ENCODE measurements at regions not wholly inside any gene's neighbourhood (a gene's known extent, or its start where the extent isn't known, plus 50 kb on each side); places are given as distances from the start of the nearest gene placed in this dataset.

GRCh38 chr1:106222403-106222802 is 834.1 kb upstream of the PRMT6 start:
- H3K23me2 ChIP-seq (ENCODE audit: insufficient read length, low read depth, low read length, poor library complexity, severe bottlenecking) = no peaks in the 10 kb centered on the region
- H3K4me2 ChIP-seq (ENCODE audit: insufficient read depth, insufficient read length, low read length) = no peak overlapping the region
- no peak overlapping the region for H2BK12ac ChIP-seq (ENCODE audit: insufficient read length, low read depth, low read length)
- H3K9me3 ChIP-seq (ENCODE audit: control insufficient read depth, low read depth, low read length) = no peaks in the 10 kb centered on the region
- no peaks in the 10 kb centered on the region for H3K27me3 ChIP-seq (ENCODE audit: insufficient read depth, low read length)
- Mint-ChIP-seq H3K9me3 (no peaks in the 10 kb centered on the region), H3K36me3 (ENCODE audit: insufficient read depth in 1 of 3, low read depth in 3 of 3) (no peaks in the 10 kb centered on the region), H3K27me3 (ENCODE audit: low read depth) (no peaks in the 10 kb centered on the region), H3K27ac (no peak overlapping the region), H3K4me3 (no peak overlapping the region), H3K4me1 (peaks cover 0 to 3% of the 10 kb centered on the region in 2 experiments; a peak in 1 of 4 replicates)
- H2BK120ac ChIP-seq (ENCODE audit: low read depth, low read length, poor library complexity, severe bottlenecking) = no peak overlapping the region
- no peak overlapping the region for H3K14ac ChIP-seq (ENCODE audit: insufficient read depth, low read length)
- H4K91ac ChIP-seq (ENCODE audit: insufficient read length, low read depth, low read length) = no peak overlapping the region
- no peaks in the 10 kb centered on the region for H3K79me2 ChIP-seq (ENCODE audit: insufficient read depth, low read length)
- H3K9ac ChIP-seq (ENCODE audit: extremely low read depth, insufficient read length, low read length) = no peak overlapping the region
- H4K20me1 ChIP-seq (ENCODE audit: control insufficient read depth, insufficient read depth, insufficient read length) = no peaks in the 10 kb centered on the region
- no peak overlapping the region for H4K8ac ChIP-seq (replicated peaks; ENCODE audit: insufficient read length, low read depth, low read length)
- H4K5ac ChIP-seq (ENCODE audit: insufficient read length, low read depth, low read length) = no peak overlapping the region
- H2BK20ac ChIP-seq (ENCODE audit: low read depth, low read length, poor library complexity, severe bottlenecking) = no peak overlapping the region
- H3K79me1 ChIP-seq (ENCODE audit: insufficient read depth, low read depth, low read length, poor library complexity, severe bottlenecking) = no peaks in the 10 kb centered on the region
- no peak overlapping the region for H3K23ac ChIP-seq (ENCODE audit: insufficient read length, low read depth, low read length)
- no peak overlapping the region for H2BK5ac ChIP-seq (ENCODE audit: insufficient read length, low read length)
- no CpG with 5 or more reads among the region's 4 CpGs for WGBS (ENCODE audit: extremely low coverage, insufficient read length, low lambda C conversion rate)
- H3T11ph ChIP-seq (ENCODE audit: low read length) = no peak overlapping the region
- H2AK5ac ChIP-seq (ENCODE audit: insufficient read length, low read length) = no peak overlapping the region
- H2BK15ac ChIP-seq (ENCODE audit: low read depth, low read length) = no peak overlapping the region
- H3K56ac ChIP-seq (ENCODE audit: insufficient read length, low read depth, low read length) = no peak overlapping the region
- no peak overlapping the region for H3K18ac ChIP-seq (ENCODE audit: insufficient read length, low read depth, low read length)
- no peak for DNase-seq
- H2AFZ ChIP-seq (ENCODE audit: low read length) = no peak overlapping the region
- H3K4me1 ChIP-seq (ENCODE audit: insufficient read depth, low read length) = no peaks in the 10 kb centered on the region
- H3K27ac ChIP-seq (ENCODE audit: insufficient read length, low read depth, low read length) = no peak overlapping the region
- TF ChIP-seq CTCF (conservative IDR thresholded peaks at IDR 0.05) = no peak
- H3K4ac ChIP-seq (ENCODE audit: low read depth, low read length) = no peak overlapping the region

Measured in H9 (cell line).